SK-N-SH (cell line): ENCODE measurements at regions not wholly inside any gene's neighbourhood (a gene's known extent, or its start where the extent isn't known, plus 50 kb on each side); places are given as distances from the start of the nearest gene placed in this dataset.

Experiments used
- CTCF ChIA-PET: fragments of 300-600, 350-600 bp; formaldehyde crosslinking; extraction: SDS; loops from one replicate; lab custom pipeline; 2021; lab: Yijun Ruan, JAX
- POLR2A ChIA-PET: fragments of 350-600 bp; sonication (Branson Sonifier 250); formaldehyde crosslinking; extraction: SDS; loops from one replicate; lab custom pipeline; 2020; ENCODE audit warnings: antibody characterized with exemption, inconsistent platforms; lab: Yijun Ruan, JAX
- DNase-seq: peaks from one replicate; pipeline ENCODE4 v3.0.0; 2012
- H2AFZ ChIP-seq: fragments of 200-600 bp; sonication (generic); 2 replicates; pipeline ENCODE4 v1.8.1; 2016; ENCODE audit warnings: antibody characterized with exemption, mild to moderate bottlenecking, low read depth
- H3F3A ChIP-seq: fragments of 200-600 bp; sonication (generic); replicated peaks from 2 replicates; pipeline ENCODE3; 2016; ENCODE audit warnings: antibody characterized with exemption, mild to moderate bottlenecking; ENCODE audit not compliant: insufficient read depth
- H3K27ac ChIP-seq, 2 experiments: fragments of 200-500 bp in 1 of 2; fragments of 200-600 bp in 1 of 2; sonication (Bioruptor generic) in 1 of 2; sonication (generic), shearing (Covaris generic) in 1 of 2; 2 replicates each; pipeline versions ENCODE4 v1.5.1 to v1.6.1; 2014 to 2016; ENCODE audit warnings: low read depth in 2 of 2, inconsistent platforms in 1 of 2, low read length in 1 of 2, mild to moderate bottlenecking in 1 of 2, mixed read lengths in 1 of 2
- H3K27me3 ChIP-seq: fragments of 200-600 bp; sonication (generic), shearing (Covaris generic); 2 replicates; pipeline ENCODE4 v1.6.1; 2016; ENCODE audit warnings: mixed run types; ENCODE audit not compliant: insufficient read depth
- H3K36me3 ChIP-seq, 2 experiments: fragments of 200-500 bp in 1 of 2; fragments of 200-600 bp in 1 of 2; sonication (Bioruptor generic) in 1 of 2; sonication (generic) in 1 of 2; replicated peaks in 1 of 2; 2 replicates each; pipeline versions ENCODE3 to v1.5.1; 2014 to 2016; ENCODE audit warnings: low read length in 1 of 2, mild to moderate bottlenecking in 1 of 2; ENCODE audit not compliant: insufficient read depth in 2 of 2, control insufficient read depth in 1 of 2
- H3K4me1 ChIP-seq, 2 experiments: fragments of 200-500 bp in 1 of 2; fragments of 200-600 bp in 1 of 2; sonication (Bioruptor generic) in 1 of 2; sonication (generic), shearing (Covaris generic) in 1 of 2; 2 replicates each; pipeline versions ENCODE4 v1.5.1 to v1.6.1; 2014 to 2016; ENCODE audit warnings: low read depth in 1 of 2, low read length in 1 of 2, mixed run types in 1 of 2; ENCODE audit not compliant: insufficient read depth in 2 of 2, control insufficient read depth in 1 of 2
- H3K4me2 ChIP-seq: fragments of 200-600 bp; sonication (generic), shearing (Covaris generic); 2 replicates; pipeline ENCODE4 v1.6.1; 2017; ENCODE audit warnings: mixed run types
- H3K4me3 ChIP-seq, 2 experiments: fragments of 200-500 bp in 1 of 2; fragments of 200-600 bp in 1 of 2; sonication (Bioruptor generic) in 1 of 2; sonication (generic), shearing (Covaris generic) in 1 of 2; 2 replicates each; pipeline versions ENCODE4 v1.5.1 to v1.8.1; 2014 to 2016; ENCODE audit warnings: low read depth in 2 of 2, inconsistent platforms in 1 of 2, low read length in 1 of 2, mild to moderate bottlenecking in 1 of 2, mixed read lengths in 1 of 2, moderate library complexity in 1 of 2
- H3K79me2 ChIP-seq: fragments of 200-600 bp; sonication (generic); 2 replicates; pipeline ENCODE4 v1.8.1; 2017; ENCODE audit warnings: mild to moderate bottlenecking; ENCODE audit not compliant: insufficient read depth
- H3K9ac ChIP-seq: fragments of 200-600 bp; sonication (generic); 2 replicates; pipeline ENCODE4 v1.6.1; 2017; ENCODE audit warnings: mixed run types
- H3K9me2 ChIP-seq: fragments of 200-600 bp; sonication (generic); 2 replicates; pipeline ENCODE4 v1.6.1; 2017; ENCODE audit warnings: mixed run types
- H3K9me3 ChIP-seq: fragments of 200-600 bp; sonication (generic); 2 replicates; pipeline ENCODE4 v1.6.1; 2017; ENCODE audit warnings: mixed run types, mild to moderate bottlenecking, moderate library complexity
- H4K20me1 ChIP-seq: fragments of 200-600 bp; sonication (generic); 2 replicates; pipeline ENCODE4 v1.6.1; 2017; ENCODE audit warnings: mild to moderate bottlenecking, mixed run types; ENCODE audit not compliant: insufficient read depth
- CHD2 ChIP-seq: fragments of 150-350 bp; IDR thresholded peaks from 2 replicates; pipeline ENCODE4 v1.6.1; 2018; ENCODE audit warnings: low read length; ENCODE audit not compliant: partially characterized antibody
- GATA2 ChIP-seq: sonication (generic); formaldehyde crosslinking; IDR thresholded peaks from 2 replicates; pipeline ENCODE4 v1.5.0; 2020; ENCODE audit warnings: mild to moderate bottlenecking, missing genetic modification reagents
- MEF2A ChIP-seq: IDR thresholded peaks from 2 replicates; pipeline ENCODE4 v1.4.0; 2012; ENCODE audit warnings: low read depth, borderline replicate concordance
- NFIC ChIP-seq: IDR thresholded peaks from 2 replicates; pipeline ENCODE4 v1.4.0; 2012; ENCODE audit warnings: borderline replicate concordance
- RCOR1 ChIP-seq: fragments of 150-350 bp; IDR thresholded peaks from 2 replicates; pipeline ENCODE4 v1.6.1; 2017; ENCODE audit warnings: antibody characterized with exemption, low read length
- RXRA ChIP-seq: IDR thresholded peaks from 2 replicates; pipeline ENCODE4 v1.4.0; 2012; ENCODE audit warnings: low read depth, mild to moderate bottlenecking, borderline replicate concordance
- SMC3 ChIP-seq: IDR thresholded peaks from 2 replicates; pipeline ENCODE4 v1.6.1; 2012; ENCODE audit warnings: low read depth, low read length, improper control_type of control experiment
- TCF12 ChIP-seq: IDR thresholded peaks from 2 replicates; pipeline ENCODE4 v1.4.0; 2012
- WGBS: methylation state at CpG from one replicate; pipeline ENCODE4 v1.1.6; 2017; ENCODE audit warnings: low lambda C conversion rate; 5-methylcytosine and 5-hydroxymethylcytosine counted together
- TF ChIP-seq, protein P1 (sequence below): IDR thresholded peaks from 2 replicates; pipeline ENCODE4 v1.6.1; 2012; ENCODE audit warnings: mild to moderate bottlenecking, low read depth, low read length, moderate library complexity
- TF ChIP-seq, protein P2 (sequence below): fragments of 200-600 bp; sonication (generic); IDR thresholded peaks from 2 replicates; pipeline ENCODE4 v1.6.1; 2017; ENCODE audit warnings: antibody characterized with exemption, mild to moderate bottlenecking, moderate library complexity

DNA sequence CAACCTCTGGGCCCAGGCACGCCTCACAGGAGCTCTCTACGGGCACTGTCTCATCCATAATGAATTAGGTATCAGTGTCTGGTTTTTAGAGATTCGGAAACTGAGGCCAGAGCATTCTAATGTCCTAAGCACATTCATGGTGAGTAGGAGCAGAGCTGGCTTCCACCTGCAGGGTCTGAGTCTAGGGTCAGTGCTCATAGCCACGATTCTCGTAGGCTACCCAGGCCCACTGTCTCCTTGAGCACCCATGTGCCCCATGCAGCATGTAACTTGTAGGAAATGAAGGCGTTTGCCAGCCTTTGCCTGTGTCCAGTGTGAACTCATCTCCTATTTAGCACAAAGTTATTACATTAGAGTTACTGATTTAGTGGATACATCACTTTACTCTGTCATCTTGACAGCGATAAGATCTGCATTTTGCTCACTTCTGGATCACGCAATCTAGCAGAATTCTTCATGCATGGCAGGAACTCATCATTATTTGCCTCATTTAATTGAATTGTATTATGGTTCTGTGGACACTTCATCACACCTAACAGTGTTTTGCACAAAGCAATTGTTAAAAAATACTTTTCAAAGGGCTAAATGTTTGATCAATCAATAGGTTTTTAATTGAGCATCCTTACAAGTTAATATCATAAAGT is 205.3 kb upstream of the SULF2 start:
- Histone ChIP-seq H3K36me3 (no peaks in the 10 kb centered on the region), H4K20me1 (no peaks in the 10 kb centered on the region), H3K9ac (no peak overlapping the region), H3K79me2 (no peaks in the 10 kb centered on the region), H3K27ac (no peak overlapping the region), H3K27me3 (no peaks in the 10 kb centered on the region), H3K9me2 (no peaks in the 10 kb centered on the region), H3F3A (no peaks in the 10 kb centered on the region), H3K4me3 (no peak overlapping the region), H3K4me2 (no peak overlapping the region), H3K9me3 (no peaks in the 10 kb centered on the region), H2AFZ (no peak overlapping the region), H3K4me1 (peaks cover 0 to 15% of the 10 kb centered on the region in 2 experiments; a peak in 1 of 4 replicates)
- WGBS = 32% methylated on average over 6 of the region's 8 CpGs
- ChIA-PET CTCF (interaction anchor here (0.9 kb wide), 1 partner anchor 31 kb away, joined by 3 read pairs; no protein-coding TSS in a partner anchor), POLR2A (no interaction called here)
- no peak for DNase-seq
- TF ChIP-seq, protein P1, sequence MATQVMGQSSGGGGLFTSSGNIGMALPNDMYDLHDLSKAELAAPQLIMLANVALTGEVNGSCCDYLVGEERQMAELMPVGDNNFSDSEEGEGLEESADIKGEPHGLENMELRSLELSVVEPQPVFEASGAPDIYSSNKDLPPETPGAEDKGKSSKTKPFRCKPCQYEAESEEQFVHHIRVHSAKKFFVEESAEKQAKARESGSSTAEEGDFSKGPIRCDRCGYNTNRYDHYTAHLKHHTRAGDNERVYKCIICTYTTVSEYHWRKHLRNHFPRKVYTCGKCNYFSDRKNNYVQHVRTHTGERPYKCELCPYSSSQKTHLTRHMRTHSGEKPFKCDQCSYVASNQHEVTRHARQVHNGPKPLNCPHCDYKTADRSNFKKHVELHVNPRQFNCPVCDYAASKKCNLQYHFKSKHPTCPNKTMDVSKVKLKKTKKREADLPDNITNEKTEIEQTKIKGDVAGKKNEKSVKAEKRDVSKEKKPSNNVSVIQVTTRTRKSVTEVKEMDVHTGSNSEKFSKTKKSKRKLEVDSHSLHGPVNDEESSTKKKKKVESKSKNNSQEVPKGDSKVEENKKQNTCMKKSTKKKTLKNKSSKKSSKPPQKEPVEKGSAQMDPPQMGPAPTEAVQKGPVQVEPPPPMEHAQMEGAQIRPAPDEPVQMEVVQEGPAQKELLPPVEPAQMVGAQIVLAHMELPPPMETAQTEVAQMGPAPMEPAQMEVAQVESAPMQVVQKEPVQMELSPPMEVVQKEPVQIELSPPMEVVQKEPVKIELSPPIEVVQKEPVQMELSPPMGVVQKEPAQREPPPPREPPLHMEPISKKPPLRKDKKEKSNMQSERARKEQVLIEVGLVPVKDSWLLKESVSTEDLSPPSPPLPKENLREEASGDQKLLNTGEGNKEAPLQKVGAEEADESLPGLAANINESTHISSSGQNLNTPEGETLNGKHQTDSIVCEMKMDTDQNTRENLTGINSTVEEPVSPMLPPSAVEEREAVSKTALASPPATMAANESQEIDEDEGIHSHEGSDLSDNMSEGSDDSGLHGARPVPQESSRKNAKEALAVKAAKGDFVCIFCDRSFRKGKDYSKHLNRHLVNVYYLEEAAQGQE = no peak
- TF ChIP-seq GATA2 (CRISPR knock-in tag) = peak; percentile 33; the same call in 1 of the 2 replicates

DNA sequence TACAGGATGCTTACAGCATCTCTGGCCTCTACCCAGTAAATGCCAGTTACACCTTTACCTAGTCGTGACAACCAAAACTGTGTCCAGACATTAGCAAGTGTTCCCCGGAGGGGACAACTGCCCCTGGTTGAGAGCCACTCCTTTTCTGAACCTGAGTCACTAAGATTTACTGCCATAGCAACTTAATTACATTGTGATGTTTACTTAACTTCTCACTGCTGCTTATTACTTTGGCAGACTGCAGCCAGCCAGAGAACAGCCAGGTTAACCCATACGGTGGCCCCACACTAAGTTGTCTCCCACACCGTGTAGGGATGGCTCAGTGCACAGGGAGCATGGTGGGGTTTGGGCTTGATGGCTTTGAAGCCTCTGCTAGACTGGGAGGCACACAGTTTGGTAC is 204.7 kb upstream of the SULF2 start:
- DNase-seq = peak; percentile 34
- no peak overlapping the region for H3K9ac ChIP-seq
- H4K20me1 ChIP-seq = no peaks in the 10 kb centered on the region
- H3K27ac ChIP-seq = no peak overlapping the region
- H3K9me2 ChIP-seq = no peaks in the 10 kb centered on the region
- H2AFZ ChIP-seq = no peak overlapping the region
- no peak overlapping the region for H3K4me2 ChIP-seq
- peaks cover 0 to 15% of the 10 kb centered on the region in 2 experiments; a peak in 1 of 4 replicates for H3K4me1 ChIP-seq
- no peaks in the 10 kb centered on the region for H3F3A ChIP-seq
- POLR2A ChIA-PET = no interaction called here
- WGBS = 12% methylated on average over 4 of the region's 4 CpGs
- no peak overlapping the region for H3K4me3 ChIP-seq
- H3K36me3 ChIP-seq = no peaks in the 10 kb centered on the region
- no peaks in the 10 kb centered on the region for H3K9me3 ChIP-seq
- H3K27me3 ChIP-seq = no peaks in the 10 kb centered on the region
- no peak for TF ChIP-seq SMC3
- no peak for TF ChIP-seq MEF2A
- no peak for TF ChIP-seq RCOR1
- TF ChIP-seq TCF12 = no peak
- TF ChIP-seq CHD2 = no peak
- TF ChIP-seq RXRA = no peak
- TF ChIP-seq, protein P2, sequence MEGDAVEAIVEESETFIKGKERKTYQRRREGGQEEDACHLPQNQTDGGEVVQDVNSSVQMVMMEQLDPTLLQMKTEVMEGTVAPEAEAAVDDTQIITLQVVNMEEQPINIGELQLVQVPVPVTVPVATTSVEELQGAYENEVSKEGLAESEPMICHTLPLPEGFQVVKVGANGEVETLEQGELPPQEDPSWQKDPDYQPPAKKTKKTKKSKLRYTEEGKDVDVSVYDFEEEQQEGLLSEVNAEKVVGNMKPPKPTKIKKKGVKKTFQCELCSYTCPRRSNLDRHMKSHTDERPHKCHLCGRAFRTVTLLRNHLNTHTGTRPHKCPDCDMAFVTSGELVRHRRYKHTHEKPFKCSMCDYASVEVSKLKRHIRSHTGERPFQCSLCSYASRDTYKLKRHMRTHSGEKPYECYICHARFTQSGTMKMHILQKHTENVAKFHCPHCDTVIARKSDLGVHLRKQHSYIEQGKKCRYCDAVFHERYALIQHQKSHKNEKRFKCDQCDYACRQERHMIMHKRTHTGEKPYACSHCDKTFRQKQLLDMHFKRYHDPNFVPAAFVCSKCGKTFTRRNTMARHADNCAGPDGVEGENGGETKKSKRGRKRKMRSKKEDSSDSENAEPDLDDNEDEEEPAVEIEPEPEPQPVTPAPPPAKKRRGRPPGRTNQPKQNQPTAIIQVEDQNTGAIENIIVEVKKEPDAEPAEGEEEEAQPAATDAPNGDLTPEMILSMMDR = no peak
- TF ChIP-seq NFIC = no peak
- CTCF ChIA-PET = no interaction called here
- H3K79me2 ChIP-seq = no peaks in the 10 kb centered on the region
